Prostate gland (tissue), 2 donors: ENCODE measurements at regions not wholly inside any gene's neighbourhood (a gene's known extent, or its start where the extent isn't known, plus 50 kb on each side); places are given as distances from the start of the nearest gene placed in this dataset.

Experiments used
- POLR2A ChIP-seq: fragments of 450-650 bp; IDR thresholded peaks from one replicate; pipeline ENCODE4 v1.6.1; 2016; ENCODE audit warnings: antibody characterized with exemption, mild to moderate bottlenecking
- POLR2AphosphoS5 ChIP-seq: sonication (generic); formaldehyde crosslinking; IDR thresholded peaks from one replicate; pipeline ENCODE4 v1.6.1; 2017; ENCODE audit warnings: antibody characterized with exemption
- TF ChIP-seq, protein P1 (sequence below), 4 experiments: fragments of 200-600 bp in 2 of 4; fragments of 450-650 bp in 2 of 4; sonication (generic) in 2 of 4; IDR thresholded peaks; 1 replicate in 3 of 4; 2 replicates in 1 of 4; pipeline ENCODE4 v1.5.1; 2016 to 2019; ENCODE audit warnings: antibody characterized with exemption in 4 of 4, mild to moderate bottlenecking in 2 of 4, moderate library complexity in 2 of 4

DNA sequence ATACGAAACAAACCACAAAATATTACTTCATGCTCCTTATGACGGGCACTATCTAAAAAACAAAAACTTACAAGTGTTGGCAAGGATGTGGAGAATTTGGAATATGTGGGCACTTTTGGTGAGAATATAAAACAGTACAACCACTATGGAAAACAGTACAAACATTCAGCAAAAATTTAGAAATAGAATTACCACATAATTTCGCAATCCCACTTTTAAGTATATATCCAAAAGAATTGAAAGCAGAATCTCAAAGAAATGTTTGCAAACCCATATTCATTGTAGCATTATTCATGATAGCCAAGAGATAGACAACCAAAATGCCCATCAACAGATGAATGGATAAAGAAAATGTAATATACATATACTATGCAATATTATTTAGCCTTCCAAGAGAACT lies 1173.7 kb upstream of the PRR20A start:
- TF ChIP-seq, protein P1, sequence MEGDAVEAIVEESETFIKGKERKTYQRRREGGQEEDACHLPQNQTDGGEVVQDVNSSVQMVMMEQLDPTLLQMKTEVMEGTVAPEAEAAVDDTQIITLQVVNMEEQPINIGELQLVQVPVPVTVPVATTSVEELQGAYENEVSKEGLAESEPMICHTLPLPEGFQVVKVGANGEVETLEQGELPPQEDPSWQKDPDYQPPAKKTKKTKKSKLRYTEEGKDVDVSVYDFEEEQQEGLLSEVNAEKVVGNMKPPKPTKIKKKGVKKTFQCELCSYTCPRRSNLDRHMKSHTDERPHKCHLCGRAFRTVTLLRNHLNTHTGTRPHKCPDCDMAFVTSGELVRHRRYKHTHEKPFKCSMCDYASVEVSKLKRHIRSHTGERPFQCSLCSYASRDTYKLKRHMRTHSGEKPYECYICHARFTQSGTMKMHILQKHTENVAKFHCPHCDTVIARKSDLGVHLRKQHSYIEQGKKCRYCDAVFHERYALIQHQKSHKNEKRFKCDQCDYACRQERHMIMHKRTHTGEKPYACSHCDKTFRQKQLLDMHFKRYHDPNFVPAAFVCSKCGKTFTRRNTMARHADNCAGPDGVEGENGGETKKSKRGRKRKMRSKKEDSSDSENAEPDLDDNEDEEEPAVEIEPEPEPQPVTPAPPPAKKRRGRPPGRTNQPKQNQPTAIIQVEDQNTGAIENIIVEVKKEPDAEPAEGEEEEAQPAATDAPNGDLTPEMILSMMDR (IDR thresholded peaks at IDR 0.05): no peak
- TF ChIP-seq POLR2A (no peak), POLR2AphosphoS5 (no peak)
